ENCODE measurements at regions not wholly inside any gene's neighbourhood (a gene's known extent, or its start where the extent isn't known, plus 50 kb on each side); places are given as distances from the start of the nearest gene placed in this dataset.
"Not testable (repeated sequence)": the region's sequence is repeated elsewhere in the genome, so short reads cannot be mapped to it uniquely, and the experiment has no call there.

DNA sequence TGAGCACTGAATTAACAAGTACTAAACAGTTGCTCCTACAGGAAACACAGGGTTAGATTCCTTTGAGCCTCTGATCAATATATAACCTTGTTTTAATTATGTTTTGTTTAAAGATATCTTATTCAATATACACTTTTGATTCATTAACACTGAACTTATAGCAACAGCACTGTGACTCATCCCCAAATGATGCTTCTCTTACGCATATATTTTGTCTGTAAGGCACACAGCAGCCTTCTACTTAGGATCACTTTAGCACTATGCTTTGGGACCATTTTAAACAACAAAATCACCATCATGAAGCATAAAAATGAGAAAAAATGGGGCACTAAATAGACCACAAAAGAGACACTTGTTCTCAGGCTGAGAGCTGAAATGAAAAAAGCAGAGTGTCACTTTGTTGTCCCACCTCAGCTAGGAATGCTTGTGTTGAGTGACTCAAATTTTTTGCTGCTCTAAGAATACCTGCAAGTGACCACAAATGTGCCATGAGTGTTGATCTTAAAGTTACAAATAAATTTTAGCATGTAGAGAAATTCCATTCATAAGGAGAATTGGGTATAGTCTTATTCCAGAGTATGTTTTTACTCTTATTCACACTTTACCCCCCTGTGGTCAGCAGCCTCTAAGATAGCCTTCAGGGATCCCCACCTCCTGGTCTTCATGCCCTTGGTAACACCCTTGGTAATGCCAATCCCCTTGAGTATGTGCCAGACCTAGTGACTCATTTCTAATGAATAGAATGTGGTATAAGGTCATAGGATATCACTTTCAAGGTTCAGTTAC, 252.7 kb upstream of the IL12B start:
- no peak overlapping the region for H3K4me3 Mint-ChIP-seq (ENCODE audit: unreplicated experiment)
- no peaks in the 10 kb centered on the region for H3K4me1 Mint-ChIP-seq (ENCODE audit: low read depth, unreplicated experiment)
- TF ChIP-seq, protein P1, sequence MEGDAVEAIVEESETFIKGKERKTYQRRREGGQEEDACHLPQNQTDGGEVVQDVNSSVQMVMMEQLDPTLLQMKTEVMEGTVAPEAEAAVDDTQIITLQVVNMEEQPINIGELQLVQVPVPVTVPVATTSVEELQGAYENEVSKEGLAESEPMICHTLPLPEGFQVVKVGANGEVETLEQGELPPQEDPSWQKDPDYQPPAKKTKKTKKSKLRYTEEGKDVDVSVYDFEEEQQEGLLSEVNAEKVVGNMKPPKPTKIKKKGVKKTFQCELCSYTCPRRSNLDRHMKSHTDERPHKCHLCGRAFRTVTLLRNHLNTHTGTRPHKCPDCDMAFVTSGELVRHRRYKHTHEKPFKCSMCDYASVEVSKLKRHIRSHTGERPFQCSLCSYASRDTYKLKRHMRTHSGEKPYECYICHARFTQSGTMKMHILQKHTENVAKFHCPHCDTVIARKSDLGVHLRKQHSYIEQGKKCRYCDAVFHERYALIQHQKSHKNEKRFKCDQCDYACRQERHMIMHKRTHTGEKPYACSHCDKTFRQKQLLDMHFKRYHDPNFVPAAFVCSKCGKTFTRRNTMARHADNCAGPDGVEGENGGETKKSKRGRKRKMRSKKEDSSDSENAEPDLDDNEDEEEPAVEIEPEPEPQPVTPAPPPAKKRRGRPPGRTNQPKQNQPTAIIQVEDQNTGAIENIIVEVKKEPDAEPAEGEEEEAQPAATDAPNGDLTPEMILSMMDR (IDR thresholded peaks at IDR 0.05; ENCODE audit: partially characterized antibody, unreplicated experiment): no peak
- peaks cover 1% of the 10 kb centered on the region for H3K9me3 Mint-ChIP-seq (ENCODE audit: unreplicated experiment)
- H3K36me3 Mint-ChIP-seq (ENCODE audit: unreplicated experiment): no peaks in the 10 kb centered on the region
- no peak for DNase-seq
- H3K27me3 Mint-ChIP-seq (ENCODE audit: unreplicated experiment): peaks cover 5% of the 10 kb centered on the region
- no peak overlapping the region for H3K27ac Mint-ChIP-seq (ENCODE audit: unreplicated experiment)

DNA sequence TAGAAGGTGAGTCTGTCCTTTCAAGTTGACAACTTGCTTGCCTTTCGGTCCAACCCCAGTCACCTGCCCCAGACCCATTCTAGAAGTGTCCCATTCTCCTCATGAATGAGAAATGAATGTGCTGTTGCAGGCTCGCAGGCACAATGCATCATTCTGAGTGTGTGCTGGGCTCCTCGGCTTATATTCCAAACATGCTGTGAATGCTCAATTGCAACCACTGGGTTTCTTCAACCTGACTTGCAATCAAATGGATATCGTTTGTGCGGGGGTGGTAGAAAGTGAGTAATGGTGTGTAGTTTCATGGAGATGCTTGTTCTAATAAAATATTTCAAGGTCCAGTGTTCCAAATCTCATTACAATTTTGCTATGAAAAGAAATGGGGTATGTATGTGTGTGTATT, 256.6 kb upstream of the IL12B start:
- Mint-ChIP-seq H3K36me3 (ENCODE audit: unreplicated experiment) (no peaks in the 10 kb centered on the region), H3K4me1 (ENCODE audit: low read depth, unreplicated experiment) (no peaks in the 10 kb centered on the region), H3K9me3 (ENCODE audit: unreplicated experiment) (no peaks in the 10 kb centered on the region), H3K4me3 (ENCODE audit: unreplicated experiment) (no peak overlapping the region), H3K27me3 (ENCODE audit: unreplicated experiment) (peaks cover 5% of the 10 kb centered on the region), H3K27ac (ENCODE audit: unreplicated experiment) (no peak overlapping the region)
- TF ChIP-seq, protein P1 (IDR thresholded peaks at IDR 0.05; ENCODE audit: partially characterized antibody, unreplicated experiment): no peak
- no peak for DNase-seq

DNA sequence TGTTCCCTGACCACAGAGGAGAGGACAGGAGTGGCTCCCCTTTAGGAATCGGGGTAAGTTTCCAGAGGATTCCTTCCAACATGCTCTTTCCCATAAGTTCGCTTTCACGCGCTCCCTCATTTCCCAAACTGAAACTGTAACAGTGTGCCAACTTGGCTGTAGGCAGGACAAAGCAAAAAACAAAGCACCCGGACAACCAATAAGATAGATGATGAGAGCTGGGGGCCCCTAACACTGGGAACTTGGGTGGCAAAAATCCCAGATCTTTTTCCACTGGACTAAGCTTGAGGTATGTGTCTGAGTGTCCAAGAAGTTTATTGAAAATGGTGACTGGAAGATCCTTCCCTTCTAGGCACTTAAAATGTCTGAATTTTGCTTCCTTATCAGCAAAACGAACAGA, 258.7 kb upstream of the IL12B start:
- TF ChIP-seq, protein P1 (IDR thresholded peaks at IDR 0.05; ENCODE audit: partially characterized antibody, unreplicated experiment): no peak
- Mint-ChIP-seq H3K9me3 (ENCODE audit: unreplicated experiment) (no peaks in the 10 kb centered on the region), H3K4me3 (ENCODE audit: unreplicated experiment) (no peak overlapping the region), H3K4me1 (ENCODE audit: low read depth, unreplicated experiment) (no peaks in the 10 kb centered on the region), H3K36me3 (ENCODE audit: unreplicated experiment) (peaks cover under 1% of the 10 kb centered on the region), H3K27me3 (ENCODE audit: unreplicated experiment) (peaks cover 5% of the 10 kb centered on the region), H3K27ac (ENCODE audit: unreplicated experiment) (no peak overlapping the region)
- DNase-seq: no peak

DNA sequence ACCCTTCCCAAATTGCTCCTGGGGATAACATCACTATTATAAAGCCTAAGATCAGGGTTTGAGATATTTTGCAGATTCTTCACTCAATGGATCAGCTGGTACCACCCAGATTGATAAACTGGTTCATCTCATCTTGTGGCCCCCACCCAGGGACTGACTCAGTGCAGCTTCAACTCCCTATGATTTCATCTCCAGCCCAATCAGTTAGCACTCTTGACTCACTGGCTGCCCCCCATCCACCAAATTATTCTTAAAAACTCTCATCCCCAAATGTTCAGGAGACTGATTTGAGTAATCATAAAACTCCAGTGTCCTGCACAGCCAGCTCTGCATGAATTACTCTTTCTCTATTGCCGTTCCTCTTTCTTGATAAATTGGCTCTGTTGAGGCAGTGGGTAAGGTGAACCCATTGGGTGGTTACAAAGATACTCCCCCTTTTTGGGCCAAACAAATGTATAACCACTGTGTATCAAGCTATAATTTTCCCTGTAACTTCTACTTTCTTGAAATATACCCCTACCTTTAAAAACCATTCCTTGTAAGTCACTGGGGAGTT, 263.3 kb upstream of the IL12B start:
- TF ChIP-seq, protein P1 (IDR thresholded peaks at IDR 0.05; ENCODE audit: partially characterized antibody, unreplicated experiment): no peak
- no peak for DNase-seq
- Mint-ChIP-seq H3K27ac (ENCODE audit: unreplicated experiment) (no peak overlapping the region), H3K4me1 (ENCODE audit: low read depth, unreplicated experiment) (no peaks in the 10 kb centered on the region), H3K36me3 (ENCODE audit: unreplicated experiment) (peaks cover 16% of the 10 kb centered on the region), H3K27me3 (ENCODE audit: unreplicated experiment) (no peaks in the 10 kb centered on the region), H3K4me3 (ENCODE audit: unreplicated experiment) (no peak overlapping the region), H3K9me3 (ENCODE audit: unreplicated experiment) (peaks cover 4% of the 10 kb centered on the region)

DNA sequence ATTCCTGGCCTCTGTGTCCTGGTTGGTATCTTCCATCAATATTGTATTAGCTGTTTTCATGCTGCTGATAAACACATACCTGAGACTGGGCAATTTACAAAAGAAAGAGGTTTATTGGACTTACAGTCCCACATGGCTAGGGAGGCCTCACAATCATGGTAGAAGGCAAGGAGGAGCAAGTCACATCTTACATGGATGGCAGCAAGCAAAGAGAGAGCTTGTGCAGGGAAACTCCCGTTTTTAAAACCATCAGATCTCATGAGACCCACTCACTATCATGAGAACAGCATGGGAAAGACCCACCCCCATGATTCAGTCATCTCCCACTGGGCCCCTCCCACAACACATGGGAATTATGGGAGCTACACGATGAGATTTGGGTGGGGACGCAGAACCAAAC, 265.3 kb upstream of the IL12B start:
- H3K27me3 Mint-ChIP-seq (ENCODE audit: unreplicated experiment); H3K4me3 Mint-ChIP-seq (ENCODE audit: unreplicated experiment); H3K4me1 Mint-ChIP-seq (ENCODE audit: low read depth, unreplicated experiment); DNase-seq; H3K27ac Mint-ChIP-seq (ENCODE audit: unreplicated experiment); H3K9me3 Mint-ChIP-seq (ENCODE audit: unreplicated experiment): not testable (repeated sequence)
- peaks cover 16% of the 10 kb centered on the region for H3K36me3 Mint-ChIP-seq (ENCODE audit: unreplicated experiment)
